Caco-2 (cell line): ENCODE measurements at regions not wholly inside any gene's neighbourhood (a gene's known extent, or its start where the extent isn't known, plus 50 kb on each side); places are given as distances from the start of the nearest gene placed in this dataset.

Experiments
- BruUV-seq: library from RNA; stranded (reverse); fragments of 400-500 nt; replicated peaks from 2 replicates; lab custom pipeline; 2021; lab: Mats Ljungman, UMichigan
- CTCF ChIA-PET: fragments of 300-600 bp; sonication (Branson Sonifier 250); formaldehyde crosslinking; loops from one replicate; lab custom pipeline; 2022; ENCODE audit warnings: antibody characterized with exemption; lab: Charles Lee
- POLR2A ChIA-PET: fragments of 300-600 bp; sonication (Branson Sonifier 250); formaldehyde crosslinking; loops from one replicate; lab custom pipeline; 2022; ENCODE audit warnings: antibody characterized with exemption; lab: Charles Lee
- DNase-seq, 2 experiments: peaks; one replicate each; pipeline versions ENCODE4 v3.0.0 to v3.0.0-alpha.2; 2020 to 2022
- H3K27me3 ChIP-seq: replicated peaks from 2 replicates; pipeline ENCODE4 v1.6.0; 2011; ENCODE audit warnings: low read length; ENCODE audit not compliant: control insufficient read depth, insufficient read depth
- H3K36me3 ChIP-seq: 2 replicates; pipeline ENCODE4 v1.5.1; 2011; ENCODE audit warnings: low read length; ENCODE audit not compliant: control insufficient read depth, insufficient read depth
- H3K4me1 ChIP-seq: fragments of 250-450 bp; sonication (Bioruptor Pico); 2 replicates; pipeline ENCODE4 v1.5.1; 2020; ENCODE audit warnings: mild to moderate bottlenecking
- H3K4me3 ChIP-seq: 2 replicates; pipeline ENCODE4 v1.5.1; 2011; ENCODE audit warnings: low read depth, mild to moderate bottlenecking, control low read depth, low read length
- H3K9me3 ChIP-seq: fragments of 250-450 bp; sonication (Bioruptor Pico); 2 replicates; pipeline ENCODE4 v1.5.1; 2020; ENCODE audit warnings: mild to moderate bottlenecking, moderate library complexity
- H3K27ac Mint-ChIP-seq: one replicate; pipeline ENCODE4 v1.8.0; 2022; ENCODE audit warnings: mixed read lengths; ENCODE audit not compliant: unreplicated experiment
- H3K27me3 Mint-ChIP-seq: one replicate; pipeline ENCODE4 v1.8.0; 2022; ENCODE audit warnings: mixed read lengths; ENCODE audit not compliant: insufficient read depth, unreplicated experiment
- H3K36me3 Mint-ChIP-seq: one replicate; pipeline ENCODE4 v1.8.0; 2022; ENCODE audit warnings: mild to moderate bottlenecking, mixed read lengths; ENCODE audit not compliant: insufficient read depth, unreplicated experiment
- H3K4me1 Mint-ChIP-seq: one replicate; pipeline ENCODE4 v1.8.0; 2022; ENCODE audit warnings: low read depth, mixed read lengths; ENCODE audit not compliant: unreplicated experiment
- H3K4me3 Mint-ChIP-seq: one replicate; pipeline ENCODE4 v1.8.0; 2022; ENCODE audit warnings: mild to moderate bottlenecking, moderate library complexity, mixed read lengths; ENCODE audit not compliant: unreplicated experiment
- H3K9me3 Mint-ChIP-seq: one replicate; pipeline ENCODE4 v1.8.0; 2022; ENCODE audit warnings: mixed read lengths; ENCODE audit not compliant: unreplicated experiment
- intact Hi-C: fragments of 100-400 bp; cut with micrococcal nuclease; formaldehyde crosslinking; loops from one replicate; pipeline ENCODE4 v1.10.0; 2022; ENCODE audit not compliant: unreplicated experiment
- TF ChIP-seq, protein P1 (sequence below), 2 experiments: fragments of 200-600 bp in 1 of 2; IDR thresholded peaks; 1 replicate in 1 of 2; 2 replicates in 1 of 2; pipeline versions ENCODE4 v1.5.1 to v1.8.0; 2011 to 2022; ENCODE audit warnings: antibody characterized with exemption in 1 of 2, control low read depth in 1 of 2, inconsistent platforms in 1 of 2, low read depth in 1 of 2, low read length in 1 of 2, mild to moderate bottlenecking in 1 of 2, moderate library complexity in 1 of 2; ENCODE audit not compliant: insufficient read depth in 1 of 2, severe bottlenecking in 1 of 2, unreplicated experiment in 1 of 2

DNA sequence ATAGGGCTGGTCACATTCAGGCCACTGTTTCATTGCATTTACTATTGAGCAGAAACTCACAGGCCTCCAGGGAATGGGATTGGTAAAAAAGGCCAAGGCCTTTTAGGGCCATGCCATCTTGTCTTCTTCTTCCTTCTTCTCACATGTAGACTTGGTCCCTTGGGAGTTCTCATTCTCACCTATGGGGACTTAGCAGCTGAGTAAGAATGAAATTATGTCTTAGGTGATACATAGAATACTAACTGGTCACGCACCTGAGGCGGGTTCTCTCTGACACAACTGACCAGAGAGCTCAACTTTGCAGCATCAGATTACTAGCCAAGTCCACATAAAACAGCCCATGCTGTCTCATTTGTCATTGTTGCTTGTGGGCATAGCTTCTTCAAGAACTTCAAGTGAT is 641.8 kb downstream of the EFNA5 start:
- TF ChIP-seq, protein P1, sequence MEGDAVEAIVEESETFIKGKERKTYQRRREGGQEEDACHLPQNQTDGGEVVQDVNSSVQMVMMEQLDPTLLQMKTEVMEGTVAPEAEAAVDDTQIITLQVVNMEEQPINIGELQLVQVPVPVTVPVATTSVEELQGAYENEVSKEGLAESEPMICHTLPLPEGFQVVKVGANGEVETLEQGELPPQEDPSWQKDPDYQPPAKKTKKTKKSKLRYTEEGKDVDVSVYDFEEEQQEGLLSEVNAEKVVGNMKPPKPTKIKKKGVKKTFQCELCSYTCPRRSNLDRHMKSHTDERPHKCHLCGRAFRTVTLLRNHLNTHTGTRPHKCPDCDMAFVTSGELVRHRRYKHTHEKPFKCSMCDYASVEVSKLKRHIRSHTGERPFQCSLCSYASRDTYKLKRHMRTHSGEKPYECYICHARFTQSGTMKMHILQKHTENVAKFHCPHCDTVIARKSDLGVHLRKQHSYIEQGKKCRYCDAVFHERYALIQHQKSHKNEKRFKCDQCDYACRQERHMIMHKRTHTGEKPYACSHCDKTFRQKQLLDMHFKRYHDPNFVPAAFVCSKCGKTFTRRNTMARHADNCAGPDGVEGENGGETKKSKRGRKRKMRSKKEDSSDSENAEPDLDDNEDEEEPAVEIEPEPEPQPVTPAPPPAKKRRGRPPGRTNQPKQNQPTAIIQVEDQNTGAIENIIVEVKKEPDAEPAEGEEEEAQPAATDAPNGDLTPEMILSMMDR (IDR thresholded peaks at IDR 0.05; ENCODE audit: insufficient read depth in 1 of 2, low read depth in 1 of 2, low read length in 1 of 2, severe bottlenecking in 1 of 2, unreplicated experiment in 1 of 2): no peak
- BruUV-seq: no TSS peak
- Histone ChIP-seq H3K4me1 (peaks cover 12% of the 10 kb centered on the region), H3K9me3 (no peaks in the 10 kb centered on the region), H3K27me3 (no peaks in the 10 kb centered on the region), H3K36me3 (no peaks in the 10 kb centered on the region), H3K4me3 (no peak overlapping the region)
- peaks cover 1% of the 10 kb centered on the region for H3K27me3 Mint-ChIP-seq
- H3K4me3 Mint-ChIP-seq: no peak overlapping the region
- H3K27ac Mint-ChIP-seq: no peak overlapping the region
- ChIA-PET POLR2A (no interaction called here), CTCF (no interaction called here)
- peaks cover 12% of the 10 kb centered on the region for H3K4me1 Mint-ChIP-seq
- DNase-seq: no peak
- intact Hi-C loops: no loop called here
- no peaks in the 10 kb centered on the region for H3K9me3 Mint-ChIP-seq
- H3K36me3 Mint-ChIP-seq: no peaks in the 10 kb centered on the region

DNA sequence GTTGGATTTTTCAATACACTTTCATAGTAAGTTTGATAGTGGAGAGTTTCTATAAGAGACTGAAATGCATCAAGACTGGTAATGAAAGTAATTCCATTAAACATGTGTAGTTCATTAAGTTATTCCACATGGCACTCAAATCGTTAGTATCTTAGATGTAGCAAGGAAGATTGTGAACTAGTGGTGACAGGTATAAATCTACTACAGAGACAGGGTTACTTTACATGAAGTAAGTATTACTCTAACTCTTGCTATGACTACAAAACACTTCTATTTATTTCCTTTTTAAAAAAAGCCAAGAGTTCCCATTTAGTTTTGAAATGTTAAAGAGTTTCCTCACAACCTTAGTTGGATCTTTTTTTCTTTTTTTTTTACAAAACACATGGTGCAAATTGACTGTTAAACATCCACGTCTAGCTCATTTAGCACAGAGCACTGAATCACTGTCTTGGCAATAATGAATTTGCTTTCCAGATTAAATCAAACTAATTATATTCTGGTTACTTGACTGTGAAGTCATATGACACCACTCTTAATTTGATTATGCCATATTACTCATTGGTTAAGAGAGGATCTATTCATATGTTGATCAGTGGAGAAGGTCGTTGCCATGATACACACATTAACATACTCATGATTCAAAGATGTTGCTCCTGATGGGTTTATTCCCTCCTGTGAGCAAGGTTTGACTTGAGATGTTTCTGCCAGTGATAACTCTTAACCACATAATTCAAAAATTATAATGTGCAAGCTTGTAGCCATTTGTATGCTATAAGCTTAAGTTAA is 644.8 kb downstream of the EFNA5 start:
- POLR2A ChIA-PET: no interaction called here
- intact Hi-C loops: no loop called here
- H3K27me3 ChIP-seq: no peaks in the 10 kb centered on the region
- no TSS peak for BruUV-seq
- no peaks in the 10 kb centered on the region for H3K9me3 ChIP-seq
- no peak overlapping the region for H3K4me3 ChIP-seq
- Mint-ChIP-seq H3K4me1 (peaks cover 5% of the 10 kb centered on the region), H3K4me3 (no peak overlapping the region), H3K27ac (no peak overlapping the region), H3K36me3 (no peaks in the 10 kb centered on the region), H3K9me3 (no peaks in the 10 kb centered on the region), H3K27me3 (peaks cover 3% of the 10 kb centered on the region)
- no peak for DNase-seq
- CTCF ChIA-PET: no interaction called here
- TF ChIP-seq, protein P1 (IDR thresholded peaks at IDR 0.05; ENCODE audit: insufficient read depth in 1 of 2, low read depth in 1 of 2, low read length in 1 of 2, severe bottlenecking in 1 of 2, unreplicated experiment in 1 of 2): no peak
- H3K36me3 ChIP-seq: no peaks in the 10 kb centered on the region
- H3K4me1 ChIP-seq: no peaks in the 10 kb centered on the region

DNA sequence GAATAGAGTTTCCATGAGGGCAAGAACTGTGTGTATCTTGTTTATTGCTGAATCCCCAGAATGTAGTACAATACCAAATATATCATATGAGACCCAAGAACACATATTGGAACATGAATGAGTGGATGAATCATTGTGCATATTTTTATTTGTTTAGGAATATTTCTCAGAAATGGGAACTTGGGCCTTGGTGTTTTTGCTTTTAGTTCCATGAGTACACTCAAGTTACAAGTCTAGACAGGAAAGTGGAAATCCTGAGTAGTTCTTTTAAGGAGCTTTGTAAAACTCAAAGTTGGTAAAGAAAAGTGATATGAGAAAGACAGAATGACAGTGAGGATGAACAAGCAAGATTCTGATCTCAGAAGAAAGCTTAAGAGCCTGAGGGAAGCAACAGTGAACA is 647.0 kb downstream of the EFNA5 start:
- no peak overlapping the region for H3K27ac Mint-ChIP-seq
- peaks cover 3% of the 10 kb centered on the region for H3K27me3 Mint-ChIP-seq
- peaks cover 5% of the 10 kb centered on the region for H3K4me1 Mint-ChIP-seq
- H3K36me3 ChIP-seq: no peaks in the 10 kb centered on the region
- no peak overlapping the region for H3K4me3 Mint-ChIP-seq
- H3K4me3 ChIP-seq: no peak overlapping the region
- ChIA-PET POLR2A (no interaction called here), CTCF (no interaction called here)
- intact Hi-C loops: no loop called here
- no peaks in the 10 kb centered on the region for H3K4me1 ChIP-seq
- TF ChIP-seq, protein P1 (IDR thresholded peaks at IDR 0.05; ENCODE audit: insufficient read depth in 1 of 2, low read depth in 1 of 2, low read length in 1 of 2, severe bottlenecking in 1 of 2, unreplicated experiment in 1 of 2): no peak
- BruUV-seq: no TSS peak
- DNase-seq: no peak
- H3K36me3 Mint-ChIP-seq: no peaks in the 10 kb centered on the region
- H3K9me3 ChIP-seq: no peaks in the 10 kb centered on the region
- H3K27me3 ChIP-seq: no peaks in the 10 kb centered on the region
- H3K9me3 Mint-ChIP-seq: no peaks in the 10 kb centered on the region
